Mucosa of gallbladder (tissue), 1 donor: ENCODE measurements at regions not wholly inside any gene's neighbourhood (a gene's known extent, or its start where the extent isn't known, plus 50 kb on each side); places are given as distances from the start of the nearest gene placed in this dataset.
"Not testable (repeated sequence)": the region's sequence is repeated elsewhere in the genome, so short reads cannot be mapped to it uniquely, and the experiment has no call there.

ENCODE experiments used
- DNase-seq: peaks from one replicate; pipeline ENCODE4 v3.0.0-alpha.2; 2020; ENCODE audit warnings: low spot score
- donor health status: DM: no; HTN: no; CAD: no.

GRCh38 chr4:141458501-141458900, 177.9 kb upstream of the IL15 start:
- DNase-seq: no peak

- no peak for DNase-seq
Measured at GRCh38 chr4:141459020-141459419, 177.4 kb upstream of the IL15 start.

GRCh38 chr4:141462361-141462760, 174.0 kb upstream of the IL15 start:
- no peak for DNase-seq

GRCh38 chr4:141463678-141464077, 172.7 kb upstream of the IL15 start:
- DNase-seq: no peak

- no peak for DNase-seq
Measured at GRCh38 chr4:141464366-141464765, 172.0 kb upstream of the IL15 start.

- DNase-seq: no peak
Measured at GRCh38 chr4:141465171-141465570, 171.2 kb upstream of the IL15 start.

- no peak for DNase-seq
Measured at GRCh38 chr4:141467225-141467624, 169.2 kb upstream of the IL15 start.

GRCh38 chr4:141469392-141469791, 167.0 kb upstream of the IL15 start:
- no peak for DNase-seq

GRCh38 chr4:141473026-141473540, 163.3 kb upstream of the IL15 start:
- no peak for DNase-seq

- no peak for DNase-seq
Measured at GRCh38 chr4:141473952-141474351, 162.4 kb upstream of the IL15 start.

- DNase-seq: no peak
Measured at GRCh38 chr4:141480950-141481349, 155.4 kb upstream of the IL15 start.

GRCh38 chr4:141484298-141484697, 152.1 kb upstream of the IL15 start:
- DNase-seq: not testable (repeated sequence)

- DNase-seq: no peak
Measured at GRCh38 chr4:141486375-141486997, 149.9 kb upstream of the IL15 start.

GRCh38 chr4:141497627-141498026, 138.8 kb upstream of the IL15 start:
- no peak for DNase-seq

GRCh38 chr4:141499261-141499853, 137.0 kb upstream of the IL15 start:
- no peak for DNase-seq

GRCh38 chr4:141501395-141501794, 135.0 kb upstream of the IL15 start:
- no peak for DNase-seq

GRCh38 chr4:141501931-141502330, 134.5 kb upstream of the IL15 start:
- DNase-seq: no peak

GRCh38 chr4:141502755-141503154, 133.6 kb upstream of the IL15 start:
- no peak for DNase-seq

GRCh38 chr4:141503260-141503659, 133.1 kb upstream of the IL15 start:
- DNase-seq: no peak

- DNase-seq: no peak
Measured at GRCh38 chr4:141511055-141511454, 125.3 kb upstream of the IL15 start.

GRCh38 chr4:141513866-141514265, 122.5 kb upstream of the IL15 start:
- DNase-seq: no peak

GRCh38 chr4:141518222-141518621, 118.2 kb upstream of the IL15 start:
- no peak for DNase-seq

GRCh38 chr4:141524116-141524515, 112.3 kb upstream of the IL15 start:
- no peak for DNase-seq

- no peak for DNase-seq
Measured at GRCh38 chr4:141524841-141525240, 111.5 kb upstream of the IL15 start.
